ENCODE measurements at regions not wholly inside any gene's neighbourhood (a gene's known extent, or its start where the extent isn't known, plus 50 kb on each side); places are given as distances from the start of the nearest gene placed in this dataset.

- TF ChIP-seq CHD1 (IDR thresholded peaks at IDR 0.05; ENCODE audit: low read depth, low read length) (no peak), CTCF (conservative IDR thresholded peaks at IDR 0.05; ENCODE audit: low read depth, low read length) (no peak), RAD21 (IDR thresholded peaks at IDR 0.05; ENCODE audit: low read length) (no peak), SMC3 (IDR thresholded peaks at IDR 0.05; ENCODE audit: low read depth, low read length) (no peak), MAZ (IDR thresholded peaks at IDR 0.05; ENCODE audit: borderline replicate concordance, low read depth, low read length) (no peak), MAFK (IDR thresholded peaks at IDR 0.05; ENCODE audit: low read depth, low read length) (no peak), POLR2A (IDR thresholded peaks at IDR 0.05; ENCODE audit: low read depth, low read length) (no peak), RFX5 (IDR thresholded peaks at IDR 0.05; ENCODE audit: low read depth, low read length) (no peak), BHLHE40 (IDR thresholded peaks at IDR 0.05; ENCODE audit: low read depth, low read length) (no peak), RCOR1 (IDR thresholded peaks at IDR 0.05; ENCODE audit: insufficient replicate concordance, low read length) (no peak), MXI1 (IDR thresholded peaks at IDR 0.05; ENCODE audit: borderline replicate concordance, low read depth, low read length) (no peak), USF2 (IDR thresholded peaks at IDR 0.05; ENCODE audit: low read depth, low read length) (no peak), NFE2L2 (IDR thresholded peaks at IDR 0.05; ENCODE audit: low read depth, low read length) (no peak), ELK1 (IDR thresholded peaks at IDR 0.05; ENCODE audit: borderline replicate concordance, low read depth, low read length) (no peak)
Measured at GRCh38 chr22:48004936-48005335, 1242.5 kb downstream of the TBC1D22A start.

Measured in IMR-90 (cell line).